Mammary epithelial cell (primary cell): ENCODE measurements at regions not wholly inside any gene's neighbourhood (a gene's known extent, or its start where the extent isn't known, plus 50 kb on each side); places are given as distances from the start of the nearest gene placed in this dataset.

Experiments
- CTCF ChIP-seq, 2 donors: IDR thresholded peaks in 1 of 2; conservative IDR thresholded peaks in 1 of 2; 2 replicates each; pipeline ENCODE4 v1.5.1; 2011 to 2012; ENCODE audit warnings: inconsistent platforms in 2 of 2, low read length in 2 of 2, mild to moderate bottlenecking in 2 of 2, control low read depth in 1 of 2, low read depth in 1 of 2; ENCODE audit not compliant: insufficient read depth in 1 of 2; ENCODE audit errors: extremely low read depth in 1 of 2
- EZH2 ChIP-seq: IDR thresholded peaks from 2 replicates; pipeline ENCODE4 v1.6.1; 2012; ENCODE audit warnings: low read length, inconsistent platforms, borderline replicate concordance

- no peak for TF ChIP-seq CTCF (conservative IDR thresholded peaks at IDR 0.05 in 1 of 2, IDR thresholded peaks at IDR 0.05 in 1 of 2; ENCODE audit: extremely low read depth in 1 of 2, insufficient read depth in 1 of 2, low read depth in 1 of 2, low read length in 2 of 2)
- no peak for TF ChIP-seq EZH2
Observed at GRCh38 chr18:56120782-56121181, 517.6 kb downstream of the TXNL1 start.
